Smooth muscle cell (in vitro differentiated cells): ENCODE measurements at regions not wholly inside any gene's neighbourhood (a gene's known extent, or its start where the extent isn't known, plus 50 kb on each side); places are given as distances from the start of the nearest gene placed in this dataset.

Experiments
- DNase-seq: peaks from one replicate; lab custom pipeline; 2025; ENCODE audit not compliant: unreplicated experiment; lab: John Stamatoyannopoulos, UW
- H2AFZ ChIP-seq: fragments of 200-600 bp; sonication (generic); 2 replicates; pipeline ENCODE4 v1.6.0; 2016; ENCODE audit warnings: antibody characterized with exemption, low read depth, mild to moderate bottlenecking
- H3F3A ChIP-seq: fragments of 200-600 bp; sonication (generic); 2 replicates; pipeline ENCODE4 v1.6.0; 2017; ENCODE audit warnings: antibody characterized with exemption, low read depth
- H3K27ac ChIP-seq: fragments of 200-600 bp; sonication (generic); 2 replicates; pipeline ENCODE4 v1.5.1; 2016; ENCODE audit warnings: low read depth, mild to moderate bottlenecking
- H3K27me3 ChIP-seq: fragments of 200-600 bp; sonication (generic); 2 replicates; pipeline ENCODE4 v1.6.1; 2016; ENCODE audit warnings: low read depth, mild to moderate bottlenecking
- H3K36me3 ChIP-seq: fragments of 200-600 bp; sonication (generic); 2 replicates; pipeline ENCODE4 v1.5.1; 2016; ENCODE audit warnings: low read depth
- H3K4me1 ChIP-seq: fragments of 200-600 bp; sonication (generic); 2 replicates; pipeline ENCODE4 v1.5.1; 2016; ENCODE audit warnings: low read depth
- H3K4me2 ChIP-seq: fragments of 200-600 bp; sonication (generic); 2 replicates; pipeline ENCODE4 v1.6.0; 2016; ENCODE audit warnings: mild to moderate bottlenecking
- H3K4me3 ChIP-seq: fragments of 200-600 bp; sonication (generic); 2 replicates; pipeline ENCODE4 v1.5.1; 2016; ENCODE audit warnings: mild to moderate bottlenecking
- H3K79me2 ChIP-seq: fragments of 200-600 bp; sonication (generic); 2 replicates; pipeline ENCODE4 v1.6.0; 2016; ENCODE audit warnings: low read depth, mild to moderate bottlenecking
- H3K9ac ChIP-seq: fragments of 200-600 bp; sonication (generic); 2 replicates; pipeline ENCODE4 v1.6.0; 2016; ENCODE audit warnings: low read depth
- H3K9me3 ChIP-seq: fragments of 200-600 bp; sonication (generic); replicated peaks from 2 replicates; pipeline ENCODE4 v1.5.1; 2016; ENCODE audit warnings: low read depth
- H4K20me1 ChIP-seq: fragments of 200-600 bp; sonication (generic); 2 replicates; pipeline ENCODE4 v1.6.0; 2016; ENCODE audit warnings: low read depth
- WGBS: methylation state at CpG from one replicate; pipeline ENCODE4 v1.1.7; 2016; ENCODE audit warnings: low lambda C conversion rate; 5-methylcytosine and 5-hydroxymethylcytosine counted together
- TF ChIP-seq, protein P1 (sequence below): fragments of 200-600 bp; sonication (generic); IDR thresholded peaks from 2 replicates; pipeline ENCODE4 v1.5.1; 2017; ENCODE audit warnings: borderline replicate concordance, mild to moderate bottlenecking, antibody characterized with exemption; ENCODE audit not compliant: insufficient read depth, poor library complexity, severe bottlenecking

DNA sequence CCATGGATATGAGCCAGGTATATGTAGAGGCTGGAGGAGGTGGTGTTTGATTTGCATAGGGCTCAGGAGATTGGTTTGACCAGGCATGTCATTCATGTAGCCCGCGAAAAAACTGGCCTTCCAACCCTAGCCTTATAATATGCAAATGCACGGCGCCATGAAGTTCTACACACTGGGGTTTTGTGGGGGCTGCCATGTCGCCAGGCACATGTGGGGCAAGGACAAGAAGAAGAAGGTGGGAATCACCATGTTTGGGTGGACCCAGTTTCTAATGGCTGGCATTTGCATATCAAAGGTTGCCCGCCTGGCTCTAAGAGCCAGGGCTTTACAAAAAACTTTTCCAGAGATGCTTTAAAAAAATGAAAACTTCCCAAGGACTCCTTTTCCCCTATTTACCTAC is 1251.0 kb downstream of the PCDH18 start:
- 72% methylated on average over 6 of the region's 6 CpGs for WGBS
- H3K79me2 ChIP-seq = no peaks in the 10 kb centered on the region
- H2AFZ ChIP-seq = no peak overlapping the region
- TF ChIP-seq, protein P1, sequence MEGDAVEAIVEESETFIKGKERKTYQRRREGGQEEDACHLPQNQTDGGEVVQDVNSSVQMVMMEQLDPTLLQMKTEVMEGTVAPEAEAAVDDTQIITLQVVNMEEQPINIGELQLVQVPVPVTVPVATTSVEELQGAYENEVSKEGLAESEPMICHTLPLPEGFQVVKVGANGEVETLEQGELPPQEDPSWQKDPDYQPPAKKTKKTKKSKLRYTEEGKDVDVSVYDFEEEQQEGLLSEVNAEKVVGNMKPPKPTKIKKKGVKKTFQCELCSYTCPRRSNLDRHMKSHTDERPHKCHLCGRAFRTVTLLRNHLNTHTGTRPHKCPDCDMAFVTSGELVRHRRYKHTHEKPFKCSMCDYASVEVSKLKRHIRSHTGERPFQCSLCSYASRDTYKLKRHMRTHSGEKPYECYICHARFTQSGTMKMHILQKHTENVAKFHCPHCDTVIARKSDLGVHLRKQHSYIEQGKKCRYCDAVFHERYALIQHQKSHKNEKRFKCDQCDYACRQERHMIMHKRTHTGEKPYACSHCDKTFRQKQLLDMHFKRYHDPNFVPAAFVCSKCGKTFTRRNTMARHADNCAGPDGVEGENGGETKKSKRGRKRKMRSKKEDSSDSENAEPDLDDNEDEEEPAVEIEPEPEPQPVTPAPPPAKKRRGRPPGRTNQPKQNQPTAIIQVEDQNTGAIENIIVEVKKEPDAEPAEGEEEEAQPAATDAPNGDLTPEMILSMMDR = no peak
- no peaks in the 10 kb centered on the region for H3K27me3 ChIP-seq
- no peaks in the 10 kb centered on the region for H4K20me1 ChIP-seq
- H3K36me3 ChIP-seq = no peaks in the 10 kb centered on the region
- H3K4me1 ChIP-seq = no peaks in the 10 kb centered on the region
- no peak for DNase-seq
- no peak overlapping the region for H3K4me3 ChIP-seq
- H3K27ac ChIP-seq = no peak overlapping the region
- H3K4me2 ChIP-seq = no peak overlapping the region
- no peaks in the 10 kb centered on the region for H3F3A ChIP-seq
- H3K9ac ChIP-seq = no peak overlapping the region
- no peaks in the 10 kb centered on the region for H3K9me3 ChIP-seq

DNA sequence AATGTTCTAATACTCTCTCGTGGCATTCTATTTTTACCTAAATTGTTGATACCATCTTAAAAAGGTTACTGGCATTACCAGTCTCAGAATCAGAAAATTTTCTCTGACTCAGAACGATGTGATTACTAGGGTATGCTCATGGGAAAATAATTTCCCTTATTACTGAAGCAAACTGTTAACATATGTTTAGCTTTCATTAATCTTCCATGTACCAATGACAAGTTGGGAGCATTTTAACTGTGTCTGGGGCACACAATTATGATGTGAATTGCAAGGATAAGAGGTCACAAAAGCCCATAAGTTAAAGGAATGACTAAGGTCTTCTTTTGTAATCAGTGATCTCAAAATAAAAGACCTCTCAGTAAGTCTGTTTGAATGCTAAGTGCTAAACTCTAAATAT is 1254.6 kb downstream of the PCDH18 start:
- WGBS = 73% methylated on average over 2 of the region's 2 CpGs
- no peak overlapping the region for H3K4me2 ChIP-seq
- no peak overlapping the region for H2AFZ ChIP-seq
- TF ChIP-seq, protein P1 = no peak
- no peak overlapping the region for H3K27ac ChIP-seq
- H3K79me2 ChIP-seq = no peaks in the 10 kb centered on the region
- no peak overlapping the region for H3K9ac ChIP-seq
- no peak overlapping the region for H3K4me3 ChIP-seq
- no peak for DNase-seq
- no peaks in the 10 kb centered on the region for H3K4me1 ChIP-seq
- H3F3A ChIP-seq = no peaks in the 10 kb centered on the region
- H3K36me3 ChIP-seq = no peaks in the 10 kb centered on the region
- H4K20me1 ChIP-seq = no peaks in the 10 kb centered on the region
- no peaks in the 10 kb centered on the region for H3K9me3 ChIP-seq
- no peaks in the 10 kb centered on the region for H3K27me3 ChIP-seq

DNA sequence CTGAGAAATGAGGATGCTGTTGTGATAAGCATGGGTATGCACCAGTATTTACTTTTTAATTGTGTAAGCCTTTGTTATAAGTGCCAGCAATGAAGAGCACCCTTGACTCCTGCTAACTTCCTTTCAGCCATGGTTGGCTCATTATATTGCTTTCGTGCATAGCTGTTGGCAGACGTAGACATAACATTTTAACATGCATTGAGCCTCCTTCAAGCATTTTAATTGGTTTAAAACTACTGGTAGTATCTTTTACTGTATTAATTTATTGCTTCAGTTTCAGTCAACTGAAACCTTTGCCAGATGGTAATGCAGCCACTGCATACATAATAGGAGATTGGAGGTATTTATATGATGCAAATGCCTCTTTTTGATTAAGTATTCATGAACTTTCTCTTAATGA is 1285.4 kb downstream of the PCDH18 start:
- H3K27me3 ChIP-seq = no peaks in the 10 kb centered on the region
- no peak overlapping the region for H3K4me3 ChIP-seq
- H3K79me2 ChIP-seq = no peaks in the 10 kb centered on the region
- H3K4me1 ChIP-seq = no peaks in the 10 kb centered on the region
- H2AFZ ChIP-seq = no peak overlapping the region
- no peaks in the 10 kb centered on the region for H3K9me3 ChIP-seq
- 77% methylated on average over 2 of the region's 2 CpGs for WGBS
- TF ChIP-seq, protein P1 = no peak
- H3K4me2 ChIP-seq = no peak overlapping the region
- no peaks in the 10 kb centered on the region for H3K36me3 ChIP-seq
- H3K9ac ChIP-seq = no peak overlapping the region
- no peaks in the 10 kb centered on the region for H3F3A ChIP-seq
- no peak for DNase-seq
- H3K27ac ChIP-seq = no peak overlapping the region
- H4K20me1 ChIP-seq = no peaks in the 10 kb centered on the region

DNA sequence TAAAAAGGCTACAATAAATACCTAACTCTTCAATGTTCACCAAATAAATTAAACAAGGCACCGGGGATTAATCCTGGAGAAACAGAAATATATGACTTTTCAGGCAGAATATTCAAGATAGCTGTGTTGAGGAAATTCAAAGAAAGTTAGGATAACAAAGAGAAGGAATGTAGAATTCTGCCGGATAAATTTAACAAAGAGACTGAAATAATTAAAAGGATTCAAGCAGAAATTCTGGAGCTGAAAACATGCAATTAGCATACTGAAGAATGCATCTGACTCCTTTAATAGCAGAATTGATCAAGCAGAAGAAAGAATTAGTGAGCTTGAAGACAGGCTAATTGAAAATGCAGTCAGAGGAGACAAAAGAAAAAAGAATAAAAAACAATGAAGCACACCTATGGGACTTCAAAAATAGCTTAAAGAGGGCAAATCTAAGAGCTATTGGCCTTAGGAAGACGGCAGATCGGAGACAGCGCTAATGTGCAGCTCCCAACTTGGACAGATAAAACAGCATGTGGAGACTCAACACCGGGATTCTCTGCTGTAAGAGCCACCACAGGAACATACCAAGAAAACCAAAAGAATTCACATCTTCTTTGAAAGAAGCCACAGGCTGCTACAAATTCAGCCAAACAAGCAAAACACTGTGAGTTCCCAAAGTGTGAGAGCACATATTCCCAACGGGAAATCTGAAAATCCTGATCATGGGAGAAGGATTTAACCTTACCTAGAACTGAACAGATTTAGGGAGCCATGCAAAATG is 1290.9 kb downstream of the PCDH18 start:
- H3F3A ChIP-seq = no peaks in the 10 kb centered on the region
- DNase-seq = no peak
- H3K9me3 ChIP-seq = no peaks in the 10 kb centered on the region
- H3K27ac ChIP-seq = no peak overlapping the region
- no peaks in the 10 kb centered on the region for H3K27me3 ChIP-seq
- TF ChIP-seq, protein P1 = no peak
- no peak overlapping the region for H2AFZ ChIP-seq
- H3K4me3 ChIP-seq = no peak overlapping the region
- H4K20me1 ChIP-seq = no peaks in the 10 kb centered on the region
- no peaks in the 10 kb centered on the region for H3K36me3 ChIP-seq
- H3K9ac ChIP-seq = no peak overlapping the region
- H3K79me2 ChIP-seq = no peaks in the 10 kb centered on the region
- peak overlapping the region; percentile 76 for H3K4me2 ChIP-seq
- 46% methylated on average over 7 of the region's 7 CpGs for WGBS
- peaks cover 5% of the 10 kb centered on the region for H3K4me1 ChIP-seq
